ENCODE measurements at regions not wholly inside any gene's neighbourhood (a gene's known extent, or its start where the extent isn't known, plus 50 kb on each side); places are given as distances from the start of the nearest gene placed in this dataset.

- no peak for DNase-seq
Measured at GRCh38 chr22:47286590-47286989, 524.1 kb downstream of the TBC1D22A start.

DNA sequence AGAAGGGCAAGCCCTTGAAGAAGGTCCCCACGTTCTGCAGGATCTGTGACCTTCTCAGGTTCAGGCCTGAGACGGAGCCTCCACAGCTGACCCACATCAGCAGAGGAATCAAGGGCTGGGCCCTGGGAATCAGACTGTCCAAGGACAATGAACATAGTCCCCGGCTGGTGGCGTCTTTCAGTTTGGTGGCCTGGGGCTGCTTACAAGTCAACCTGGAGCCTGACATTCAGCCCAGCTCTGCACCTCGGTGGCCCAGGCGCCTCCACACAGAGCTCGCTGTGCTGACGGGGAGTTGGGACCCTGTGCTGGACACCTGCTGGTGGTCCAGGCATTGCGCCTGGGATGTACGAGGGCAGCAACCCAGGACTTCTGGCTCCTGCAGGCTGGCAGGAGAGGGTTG lies 523.5 kb downstream of the TBC1D22A start:
- no peak for DNase-seq

DNA sequence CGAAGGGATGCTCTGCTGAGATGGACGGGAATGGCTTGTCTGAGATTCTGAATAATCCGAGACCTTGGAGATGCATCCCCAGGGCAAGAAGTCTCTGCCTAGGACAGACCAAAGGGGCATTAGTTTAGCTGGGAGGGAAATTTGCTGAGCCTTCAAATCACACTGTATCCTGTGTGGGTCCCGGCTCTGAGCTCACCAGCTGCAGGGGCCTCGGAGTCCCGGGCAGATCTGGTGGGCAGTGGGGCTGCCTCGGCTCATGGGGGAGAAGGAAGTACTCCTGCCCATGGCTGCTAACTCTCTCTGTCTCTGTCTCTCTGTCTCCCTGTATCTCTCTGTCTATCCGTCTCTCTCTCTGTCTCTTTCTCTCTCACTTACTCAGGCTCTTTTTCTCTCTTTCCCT lies 522.4 kb downstream of the TBC1D22A start:
- DNase-seq = no peak

DNA sequence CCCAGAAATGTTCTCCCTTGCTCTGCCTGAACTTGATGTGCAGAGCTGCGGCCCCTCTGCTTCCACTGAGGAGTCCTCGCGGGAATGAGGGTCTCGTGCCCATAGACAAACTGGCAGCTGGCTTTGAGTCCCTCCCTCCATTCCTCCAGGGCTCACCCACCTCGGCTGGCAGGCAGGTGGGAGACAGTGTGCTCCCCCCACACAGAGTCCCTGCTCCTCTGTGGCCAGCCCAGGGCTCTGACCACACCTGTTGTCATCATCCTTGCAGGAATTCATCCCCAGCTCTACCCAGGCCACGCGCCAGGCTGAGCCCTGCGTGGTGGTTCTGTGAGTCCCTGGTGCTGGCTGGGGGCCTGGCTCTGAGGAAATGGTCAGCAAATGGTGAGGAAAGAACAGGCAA lies 521.9 kb downstream of the TBC1D22A start:
- no peak for DNase-seq

DNA sequence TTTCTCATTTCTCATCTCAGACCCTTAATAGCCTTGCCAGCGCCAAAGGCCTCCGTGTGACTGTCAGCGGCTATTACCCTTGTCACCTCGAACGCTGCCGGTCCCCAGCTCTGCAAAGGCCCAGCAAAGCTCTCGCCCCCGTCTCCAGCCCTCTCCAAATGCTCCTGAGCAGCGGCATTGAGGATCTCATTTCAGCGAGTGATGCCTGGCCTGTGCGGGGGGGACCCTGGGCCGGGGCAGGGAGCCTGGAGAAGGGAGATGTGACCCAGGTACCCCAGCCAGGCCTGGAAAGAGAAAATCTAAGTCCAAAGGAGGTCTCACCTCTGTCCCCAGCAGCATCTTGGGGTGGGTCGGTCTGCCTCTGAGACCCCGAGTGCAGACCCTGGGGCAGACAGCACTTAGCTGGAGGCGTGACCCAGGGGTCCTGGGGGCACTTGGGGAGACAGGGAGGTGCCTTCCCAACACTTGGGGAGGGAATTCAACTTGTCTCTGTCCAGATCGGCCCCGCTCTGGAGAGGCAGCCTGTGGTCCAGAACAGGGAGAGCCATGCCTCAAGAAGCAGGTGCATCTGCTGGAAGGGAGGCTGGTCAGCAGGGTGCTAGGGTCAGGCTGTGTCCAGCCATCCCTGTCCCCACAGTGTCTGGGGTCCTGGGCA lies 521.3 kb downstream of the TBC1D22A start:
- no peak for DNase-seq

- no peak for DNase-seq
Measured at GRCh38 chr22:47282851-47283250, 520.4 kb downstream of the TBC1D22A start.

DNA sequence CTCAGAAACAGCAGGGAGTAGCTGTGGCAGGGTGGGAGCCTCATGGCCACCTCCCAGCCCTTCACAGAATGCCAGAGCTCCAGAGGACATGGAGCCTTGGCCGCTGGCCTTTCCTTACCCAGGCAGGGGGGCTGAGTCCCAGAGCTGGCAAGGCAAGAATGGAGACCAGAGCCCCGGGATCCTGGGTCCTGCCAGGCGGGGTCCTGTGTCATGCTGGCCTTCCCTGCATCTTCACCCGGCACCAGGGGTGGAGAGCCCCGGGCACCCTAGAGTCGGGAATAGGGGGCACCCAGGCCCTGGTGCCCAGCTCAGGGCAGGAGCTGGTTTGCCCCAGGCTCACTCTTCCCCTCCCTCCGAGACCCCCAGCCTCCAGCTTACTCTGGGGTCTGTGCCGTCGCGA lies 519.9 kb downstream of the TBC1D22A start:
- no peak for DNase-seq

GRCh38 chr22:47281126-47282106 lies 519.0 kb downstream of the TBC1D22A start:
- no peak for DNase-seq

DNA sequence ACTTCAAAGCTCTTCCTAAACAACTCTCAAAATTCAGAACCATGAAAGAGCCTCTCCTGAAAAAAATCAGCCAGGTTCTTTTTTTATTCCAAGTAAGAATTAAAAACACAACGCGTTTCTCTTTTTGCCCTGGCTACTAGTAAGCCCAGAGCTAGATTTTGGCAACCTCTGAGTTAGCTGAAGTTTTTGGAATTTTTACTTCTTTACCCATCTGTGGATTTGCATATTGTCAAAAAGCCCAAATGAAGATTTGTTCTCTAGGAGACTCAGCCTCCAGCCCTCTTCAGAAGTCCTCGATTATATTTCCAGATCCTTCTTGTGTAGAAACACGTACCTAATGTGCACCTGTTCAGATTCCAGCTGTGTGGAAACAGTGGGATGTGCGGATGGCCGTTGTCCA lies 517.9 kb downstream of the TBC1D22A start:
- no peak for DNase-seq

- no peak for DNase-seq
Measured at GRCh38 chr22:47279746-47280145, 517.3 kb downstream of the TBC1D22A start.

GRCh38 chr22:47279337-47279736 lies 516.9 kb downstream of the TBC1D22A start:
- DNase-seq = no peak

GRCh38 chr22:47278655-47279054 lies 516.2 kb downstream of the TBC1D22A start:
- no peak for DNase-seq

- DNase-seq = no peak
Measured at GRCh38 chr22:47277531-47277930, 515.1 kb downstream of the TBC1D22A start.

DNA sequence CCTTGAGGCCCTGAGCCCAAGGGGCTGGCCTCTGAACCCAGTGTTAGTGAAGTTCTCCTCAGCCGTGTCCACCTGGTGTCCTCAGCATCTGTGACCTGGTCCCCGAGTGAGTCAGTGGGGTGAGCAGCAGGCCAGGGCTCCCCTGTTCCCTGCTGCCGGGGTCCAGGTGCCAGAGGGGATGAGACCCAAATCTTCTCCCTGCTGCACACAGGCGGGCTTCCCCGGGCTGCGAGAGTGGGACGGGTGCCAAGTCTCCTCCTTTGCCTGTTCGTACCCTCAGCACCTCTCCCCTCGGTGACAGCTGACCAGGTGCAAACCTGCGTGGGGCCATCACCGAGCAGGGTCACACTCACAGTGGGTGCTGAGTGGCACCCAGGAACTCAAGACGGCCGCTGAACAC lies 514.5 kb downstream of the TBC1D22A start:
- DNase-seq = no peak

- DNase-seq = no peak
Measured at GRCh38 chr22:47276450-47276820, 514.0 kb downstream of the TBC1D22A start.

DNA sequence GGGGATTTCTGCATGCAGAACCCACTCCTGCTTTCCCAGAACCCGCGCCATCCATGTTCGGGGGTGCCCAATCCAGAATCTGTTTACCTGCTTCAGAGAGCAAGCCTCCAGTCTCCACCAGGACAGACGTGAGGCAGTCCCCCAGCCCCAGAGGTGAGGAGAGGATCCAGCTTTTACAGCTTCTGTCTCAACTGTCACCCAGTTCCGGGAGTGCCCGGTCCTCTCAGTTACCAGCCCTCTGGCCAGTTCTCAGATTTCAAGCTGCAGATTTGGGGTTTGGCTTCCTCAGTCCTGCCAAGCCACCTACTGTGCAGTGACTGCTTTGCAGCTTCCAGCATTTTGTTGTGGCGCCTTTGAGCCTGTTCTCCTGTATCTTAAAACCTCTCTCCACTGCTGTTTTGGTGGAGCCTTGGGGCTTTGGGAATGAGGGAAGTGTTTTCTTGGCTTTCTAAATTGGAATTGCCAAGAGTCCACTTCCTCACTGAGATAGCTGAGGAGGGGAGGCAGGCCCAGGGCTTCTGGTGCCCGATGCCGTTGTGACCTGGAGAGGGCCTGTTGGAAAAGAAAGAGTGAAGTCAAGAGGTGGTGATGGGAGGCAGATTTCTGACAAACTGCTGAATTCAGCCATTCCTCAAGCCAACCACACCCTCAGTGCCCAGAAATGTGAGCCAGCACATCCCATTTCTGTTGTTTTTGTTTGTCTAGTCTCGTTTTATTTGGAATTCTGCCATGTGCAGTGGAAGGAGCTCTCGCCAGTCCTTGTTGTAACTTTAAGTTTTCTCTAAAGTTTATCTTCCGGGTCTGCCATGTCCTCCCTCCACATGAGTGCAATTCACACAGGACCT lies 513.4 kb downstream of the TBC1D22A start:
- DNase-seq = no peak

- no peak for DNase-seq
Measured at GRCh38 chr22:47274196-47274595, 511.7 kb downstream of the TBC1D22A start.

DNA sequence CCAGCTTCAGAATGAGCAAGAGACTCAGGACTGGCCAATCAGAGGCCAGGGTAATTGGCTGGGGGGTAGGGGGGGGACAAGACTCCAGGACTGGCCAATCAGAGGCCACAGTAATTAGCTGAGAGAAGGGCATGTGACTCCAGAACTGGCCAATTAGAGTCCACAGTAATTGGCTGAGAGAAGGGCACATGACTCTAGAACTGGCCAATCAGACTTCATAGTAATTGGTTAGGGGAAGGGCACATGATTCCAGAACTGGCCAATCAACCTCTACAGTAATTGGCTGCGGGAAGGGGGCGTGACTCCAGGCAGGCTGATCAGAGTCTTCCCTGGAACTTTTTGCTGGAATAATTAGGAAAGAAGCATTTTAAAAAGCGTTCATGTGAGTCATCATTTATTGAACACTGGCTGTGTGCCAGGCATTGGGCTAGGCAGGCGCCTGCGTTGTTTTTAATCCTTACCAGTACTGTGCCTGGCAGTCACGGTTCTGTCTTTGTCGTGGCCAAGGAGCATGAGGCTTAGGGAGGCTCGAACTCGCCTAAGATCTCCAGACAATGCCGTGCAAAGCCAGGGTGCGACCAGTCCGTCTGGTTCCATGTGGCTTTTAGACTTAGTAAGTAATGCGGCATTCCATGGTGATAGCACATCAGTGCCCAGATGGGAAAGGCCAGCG lies 508.1 kb downstream of the TBC1D22A start:
- DNase-seq = no peak

- DNase-seq = no peak
Measured at GRCh38 chr22:47269516-47270088, 507.2 kb downstream of the TBC1D22A start.

DNA sequence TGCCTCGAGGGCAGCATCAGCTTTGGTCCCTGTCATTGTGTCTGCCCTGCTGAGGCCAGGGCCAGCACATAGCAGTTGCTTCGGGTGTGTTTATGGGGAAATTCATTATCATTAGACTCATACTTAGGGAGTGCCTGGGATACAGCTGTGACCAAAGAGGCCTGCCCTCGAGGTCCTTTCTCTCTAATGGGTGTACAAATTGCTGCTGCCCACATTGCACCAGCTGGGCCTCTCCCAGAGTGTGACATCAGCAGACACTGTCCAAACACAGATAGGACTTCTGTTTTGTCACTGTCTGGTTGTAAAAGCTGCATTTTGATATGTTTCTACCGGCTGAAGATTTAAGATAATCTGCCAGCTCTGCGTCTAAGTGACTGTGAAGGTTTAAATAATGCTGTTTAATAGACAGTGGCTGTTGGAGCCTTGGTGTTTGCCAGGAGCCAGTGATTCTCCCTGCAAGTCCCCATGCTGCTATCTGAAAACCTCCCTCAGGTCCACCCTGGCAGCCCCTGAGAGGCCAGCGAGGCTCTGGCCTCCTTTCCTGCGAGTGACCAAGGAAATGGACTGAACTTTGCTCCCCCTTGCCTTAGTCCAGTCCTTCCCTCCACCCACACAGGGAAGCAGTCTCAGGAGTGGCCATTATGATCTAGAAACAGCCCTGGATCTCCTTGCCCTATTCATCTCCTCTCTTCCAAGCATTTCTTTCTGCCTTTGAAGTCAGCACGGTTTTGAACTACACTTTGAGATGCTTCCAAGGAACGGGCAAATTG lies 505.2 kb downstream of the TBC1D22A start:
- DNase-seq = no peak

- no peak for DNase-seq
Measured at GRCh38 chr22:47266329-47266728, 503.9 kb downstream of the TBC1D22A start.

- DNase-seq = no peak
Measured at GRCh38 chr22:47260551-47260950, 498.1 kb downstream of the TBC1D22A start.

Measured in activated CD4-positive, alpha-beta T cell treated with anti-CD3 and anti-CD28 coated beads for 1 hour (primary cell).